A549 (cell line): ENCODE measurements at regions not wholly inside any gene's neighbourhood (a gene's known extent, or its start where the extent isn't known, plus 50 kb on each side); places are given as distances from the start of the nearest gene placed in this dataset.

Experiments
- ATAC-seq, 2 experiments: fragments of 200-7000 bp in 1 of 2; fragments of >200 bp in 1 of 2; cut with Nextera tagmentation in 1 of 2; cut with Tn5 transposase in 1 of 2; 3 replicates each; pipeline versions ENCODE4 v1.8.0 to v1.9.1; 2018 to 2020; ENCODE audit warnings: mild to moderate bottlenecking in 1 of 2, moderate library complexity in 1 of 2
- CTCF ChIA-PET: fragments of 300-600 bp; sonication (Branson Sonifier 250); formaldehyde crosslinking; extraction: SDS; loops from one replicate; lab custom pipeline; 2021; ENCODE audit warnings: antibody characterized with exemption, inconsistent platforms; lab: Yijun Ruan, JAX
- POLR2A ChIA-PET: fragments of 350-600 bp; formaldehyde crosslinking; extraction: SDS; loops from one replicate; lab custom pipeline; 2021; ENCODE audit warnings: antibody characterized with exemption, inconsistent platforms; lab: Yijun Ruan, JAX
- DNase-seq, 2 experiments: peaks; one replicate each; pipeline versions ENCODE4 v3.0.0 to v3.0.0-alpha.2; 2011 to 2016; ENCODE audit warnings: low read depth in 1 of 2, low spot score in 1 of 2
- FAIRE-seq: peaks from 2 replicates; lab custom pipeline; 2011; peaks lifted over from hg19 to GRCh38; lab: Jason Lieb, UNC
- H3K27ac ChIP-seq, 2 experiments: fragments of >200 bp; sonication (Bioruptor Twin); formaldehyde crosslinking; 3 replicates each; pipeline ENCODE4 v1.5.1; 2016 to 2017
- H3K4me1 ChIP-seq: fragments of >200 bp; sonication (Bioruptor Twin); formaldehyde crosslinking; 3 replicates; pipeline ENCODE4 v1.6.1; 2016
- H3K4me2 ChIP-seq: fragments of >200 bp; sonication (Bioruptor Twin); formaldehyde crosslinking; 3 replicates; pipeline ENCODE4 v1.6.1; 2016
- H3K4me3 ChIP-seq: fragments of >200 bp; sonication (Bioruptor Twin); formaldehyde crosslinking; 3 replicates; pipeline ENCODE4 v1.5.1; 2016
- H3K9me3 ChIP-seq: fragments of >200 bp; sonication (Bioruptor Twin); formaldehyde crosslinking; 3 replicates; pipeline ENCODE4 v1.6.1; 2016
- ATOH8 ChIP-seq: fragments of 250-450 bp; sonication (Bioruptor Pico); IDR thresholded peaks from 2 replicates; pipeline ENCODE4 v1.5.0; 2020; ENCODE audit warnings: low read depth, mild to moderate bottlenecking, moderate library complexity
- BHLHE40 ChIP-seq: IDR thresholded peaks from 2 replicates; pipeline ENCODE4 v1.6.1; 2012; ENCODE audit warnings: low read depth, low read length, inconsistent platforms
- CBX8 ChIP-seq: fragments of 200-600 bp; sonication (generic); IDR thresholded peaks from 2 replicates; pipeline ENCODE4 v1.6.1; 2016
- CEBPB ChIP-seq, 2 experiments: fragments of >200 bp in 1 of 2; sonication (Bioruptor Twin) in 1 of 2; formaldehyde crosslinking in 1 of 2; IDR thresholded peaks; 2 replicates each; pipeline ENCODE4 v1.6.1; 2012 to 2016
- CHD4 ChIP-seq: fragments of 200-600 bp; sonication (generic); IDR thresholded peaks from 2 replicates; pipeline ENCODE4 v1.6.1; 2016; ENCODE audit warnings: antibody characterized with exemption, mild to moderate bottlenecking, borderline replicate concordance
- CTCF ChIP-seq: fragments of >200 bp; sonication (Bioruptor Twin); formaldehyde crosslinking; IDR thresholded peaks from 3 replicates; pipeline ENCODE4 v1.5.1; 2016
- E2F6 ChIP-seq: IDR thresholded peaks from 2 replicates; pipeline ENCODE4 v1.6.1; 2012; ENCODE audit warnings: low read depth, borderline replicate concordance
- EHF ChIP-seq: fragments of 250-450 bp; sonication (Bioruptor Pico); IDR thresholded peaks from 2 replicates; pipeline ENCODE4 v1.5.0; 2020; ENCODE audit warnings: mild to moderate bottlenecking
- EP300 ChIP-seq, 2 experiments: fragments of >200 bp; sonication (Bioruptor Twin); formaldehyde crosslinking; IDR thresholded peaks; 2 replicates in 1 of 2; 3 replicates in 1 of 2; pipeline ENCODE4 v1.6.1; 2016 to 2017
- ESRRA ChIP-seq: fragments of 150-350 bp; IDR thresholded peaks from 2 replicates; pipeline ENCODE4 v1.6.1; 2014; ENCODE audit warnings: mild to moderate bottlenecking, low read length, borderline replicate concordance
- HEYL ChIP-seq: fragments of 250-450 bp; sonication (Bioruptor Pico); IDR thresholded peaks from 2 replicates; pipeline ENCODE4 v1.8.0; 2021; ENCODE audit warnings: mild to moderate bottlenecking, moderate library complexity
- HOXA7 ChIP-seq: fragments of 250-450 bp; sonication (Bioruptor Pico); IDR thresholded peaks from 2 replicates; pipeline ENCODE4 v1.5.0; 2020; ENCODE audit warnings: mild to moderate bottlenecking, moderate library complexity
- JUN ChIP-seq, 2 experiments: fragments of >200 bp; sonication (Bioruptor Twin); formaldehyde crosslinking; IDR thresholded peaks; 2 replicates in 1 of 2; 3 replicates in 1 of 2; pipeline ENCODE4 v1.6.1; 2016 to 2017
- KDM1A ChIP-seq: fragments of 200-600 bp; sonication (generic); IDR thresholded peaks from 2 replicates; pipeline ENCODE4 v1.6.1; 2016; ENCODE audit warnings: low read depth, mild to moderate bottlenecking
- KDM5A ChIP-seq: fragments of 200-600 bp; sonication (generic); IDR thresholded peaks from 2 replicates; pipeline ENCODE4 v1.6.1; 2016; ENCODE audit warnings: antibody characterized with exemption, mild to moderate bottlenecking
- MAX ChIP-seq: IDR thresholded peaks from 2 replicates; pipeline ENCODE4 v1.6.1; 2012
- MYC ChIP-seq: IDR thresholded peaks from 2 replicates; pipeline ENCODE4 v1.6.1; 2012; ENCODE audit warnings: mild to moderate bottlenecking, inconsistent platforms, low read length, improper control_type of control experiment, borderline replicate concordance
- PHF8 ChIP-seq: fragments of 200-600 bp; sonication (generic); IDR thresholded peaks from 2 replicates; pipeline ENCODE4 v1.6.1; 2016; ENCODE audit warnings: low read depth, mild to moderate bottlenecking, antibody characterized with exemption, moderate library complexity, borderline replicate concordance
- POLR2A ChIP-seq: IDR thresholded peaks from 2 replicates; pipeline ENCODE4 v1.6.1; 2012; ENCODE audit warnings: mild to moderate bottlenecking, low read length
- REST ChIP-seq: fragments of 200-600 bp; sonication (generic); IDR thresholded peaks from 2 replicates; pipeline ENCODE4 v1.6.1; 2016; ENCODE audit warnings: antibody characterized with exemption, mild to moderate bottlenecking, moderate library complexity
- RFX5 ChIP-seq: fragments of 450-650 bp; IDR thresholded peaks from 2 replicates; pipeline ENCODE4 v1.7.1; 2014; ENCODE audit warnings: antibody characterized with exemption, mild to moderate bottlenecking, moderate library complexity
- RNF2 ChIP-seq: fragments of 200-600 bp; sonication (generic); IDR thresholded peaks from 2 replicates; pipeline ENCODE4 v1.6.1; 2016; ENCODE audit warnings: low read depth, mild to moderate bottlenecking, antibody characterized with exemption, moderate library complexity, borderline replicate concordance
- SMC3 ChIP-seq: fragments of >200 bp; sonication (Bioruptor Twin); formaldehyde crosslinking; IDR thresholded peaks from 3 replicates; pipeline ENCODE4 v1.6.1; 2018; ENCODE audit warnings: inconsistent platforms
- TFCP2L1 ChIP-seq: fragments of 250-450 bp; sonication (Bioruptor Pico); IDR thresholded peaks from 2 replicates; pipeline ENCODE4 v1.5.0; 2021; ENCODE audit warnings: mild to moderate bottlenecking
- TP53 ChIP-seq: fragments of 250-450 bp; sonication (Bioruptor Pico); IDR thresholded peaks from 2 replicates; pipeline ENCODE4 v1.5.0; 2021; ENCODE audit warnings: mild to moderate bottlenecking, moderate library complexity
- ZC3H11A ChIP-seq: fragments of 450-650 bp; IDR thresholded peaks from 2 replicates; pipeline ENCODE4 v1.6.1; 2014; ENCODE audit warnings: antibody characterized with exemption, mild to moderate bottlenecking
- ZFP36 ChIP-seq: fragments of 450-650 bp; IDR thresholded peaks from 2 replicates; pipeline ENCODE4 v1.6.1; 2014; ENCODE audit warnings: borderline replicate concordance; ENCODE audit not compliant: partially characterized antibody
- WGBS: methylation state at CpG from one replicate; pipeline ENCODE4 v1.1.6; 2017; ENCODE audit errors: missing lambda C conversion rate; 5-methylcytosine and 5-hydroxymethylcytosine counted together

GRCh38 chr12:41940571-41940970, 204.1 kb downstream of the GXYLT1 start:
- no peaks in the 10 kb centered on the region for H3K9me3 ChIP-seq
- no peak overlapping the region for H3K4me3 ChIP-seq
- FAIRE-seq = no peak
- H3K4me1 ChIP-seq = no peaks in the 10 kb centered on the region
- CTCF ChIA-PET = no interaction called here
- H3K4me2 ChIP-seq = no peak overlapping the region
- no peak for TF ChIP-seq CTCF
- no peak for TF ChIP-seq ZC3H11A
- no peak for TF ChIP-seq KDM1A
- no peak for TF ChIP-seq RFX5
- TF ChIP-seq HOXA7 (CRISPR knock-in tag) = no peak
- TF ChIP-seq RNF2 = no peak
- TF ChIP-seq BHLHE40 = no peak
- TF ChIP-seq ESRRA = no peak
- TF ChIP-seq MYC = no peak
- TF ChIP-seq CHD4 = no peak
- no peak for TF ChIP-seq ATOH8 (CRISPR knock-in tag)
- no peak for TF ChIP-seq CEBPB (IDR thresholded peaks at IDR 0.05)
- no peak for TF ChIP-seq E2F6
- TF ChIP-seq JUN (IDR thresholded peaks at IDR 0.05) = no peak
- POLR2A ChIA-PET = no interaction called here
- 59% methylated on average over 1 of the region's 1 CpG for WGBS
- no peak for DNase-seq
- no peak overlapping the region for H3K27ac ChIP-seq
- ATAC-seq = no peak

- no peaks in the 10 kb centered on the region for H3K9me3 ChIP-seq
- FAIRE-seq (no peak), ATAC-seq (peak in 1 of 2 experiments; percentile 66; a peak in 2 of 6 replicates), DNase-seq (peak in 1 of 2 experiments; percentile 15)
- H3K27ac ChIP-seq = no peak overlapping the region
- WGBS = 10% methylated on average over 5 of the region's 5 CpGs
- ChIA-PET POLR2A (no interaction called here), CTCF (no interaction called here)
- TF ChIP-seq SMC3 = no peak
- no peak for TF ChIP-seq EHF
- no peak for TF ChIP-seq HEYL (CRISPR knock-in tag)
- TF ChIP-seq TFCP2L1 (CRISPR knock-in tag) = no peak
- TF ChIP-seq TP53 (CRISPR knock-in tag) = no peak
- no peak for TF ChIP-seq POLR2A
- no peak for TF ChIP-seq KDM5A
- no peak for TF ChIP-seq CBX8
- TF ChIP-seq BHLHE40 = no peak
- no peak for TF ChIP-seq EP300 (IDR thresholded peaks at IDR 0.05)
- TF ChIP-seq PHF8 = no peak
- TF ChIP-seq MAX = no peak
- TF ChIP-seq REST = no peak
- no peak for TF ChIP-seq ZFP36
- H3K4me3 ChIP-seq = no peak overlapping the region
- no peaks in the 10 kb centered on the region for H3K4me1 ChIP-seq
- H3K4me2 ChIP-seq = no peak overlapping the region
These were observed 208.3 kb downstream of the GXYLT1 start for GRCh38 chr12:41936333-41936732.
